SK-N-SH treated with all-trans-retinoic acid at 6 μM for 48 hours (cell line): ENCODE measurements at regions not wholly inside any gene's neighbourhood (a gene's known extent, or its start where the extent isn't known, plus 50 kb on each side); places are given as distances from the start of the nearest gene placed in this dataset.

Source experiments
- ARNTL ChIP-seq: fragments of 450-650 bp; formaldehyde crosslinking; IDR thresholded peaks from 2 replicates; pipeline ENCODE4 v1.5.0; 2020; ENCODE audit warnings: low read depth, mild to moderate bottlenecking, moderate library complexity, borderline replicate concordance
- BACH2 ChIP-seq: fragments of 250-450 bp; sonication (Bioruptor Pico); IDR thresholded peaks from 2 replicates; pipeline ENCODE4 v1.9.0; 2021; ENCODE audit warnings: mild to moderate bottlenecking, borderline replicate concordance
- GLIS3 ChIP-seq: fragments of 250-450 bp; sonication (Bioruptor Pico); IDR thresholded peaks from 2 replicates; pipeline ENCODE4 v1.5.0; 2020; ENCODE audit warnings: mild to moderate bottlenecking, moderate library complexity
- PATZ1 ChIP-seq: fragments of 250-450 bp; sonication (Bioruptor Pico); IDR thresholded peaks from 2 replicates; pipeline ENCODE4 v1.8.0; 2020; ENCODE audit warnings: mild to moderate bottlenecking, moderate library complexity, borderline replicate concordance
- POU6F1 ChIP-seq: fragments of 250-450 bp; sonication (Bioruptor Pico); IDR thresholded peaks from 2 replicates; pipeline ENCODE4 v1.8.0; 2021; ENCODE audit warnings: low read depth, mild to moderate bottlenecking, moderate library complexity, borderline replicate concordance
- RARB ChIP-seq: fragments of 250-450 bp; sonication (Bioruptor Pico); IDR thresholded peaks from 2 replicates; pipeline ENCODE4 v1.8.0; 2021; ENCODE audit warnings: mild to moderate bottlenecking, moderate library complexity
- SNAI2 ChIP-seq: fragments of 250-450 bp; sonication (Bioruptor Pico); IDR thresholded peaks from 2 replicates; pipeline ENCODE4 v1.5.0; 2020; ENCODE audit warnings: mild to moderate bottlenecking, moderate library complexity
- TCF4 ChIP-seq: fragments of 250-450 bp; sonication (Bioruptor Pico); IDR thresholded peaks from 2 replicates; pipeline ENCODE4 v1.8.0; 2021; ENCODE audit warnings: mild to moderate bottlenecking, moderate library complexity, borderline replicate concordance
- TOX ChIP-seq: fragments of 250-450 bp; sonication (Bioruptor Pico); IDR thresholded peaks from 2 replicates; pipeline ENCODE4 v1.8.0; 2021; ENCODE audit warnings: mild to moderate bottlenecking, moderate library complexity, borderline replicate concordance
- ZNF8 ChIP-seq: fragments of 450-650 bp; formaldehyde crosslinking; IDR thresholded peaks from 2 replicates; pipeline ENCODE4 v1.5.0; 2020; ENCODE audit warnings: mild to moderate bottlenecking, moderate library complexity

GRCh38 chr22:22037229-22037628, 54.6 kb upstream of the TOP3B start:
- TF ChIP-seq PATZ1 (CRISPR knock-in tag) (no peak), ARNTL (no peak), TOX (no peak), TCF4 (CRISPR knock-in tag) (no peak), RARB (CRISPR knock-in tag) (no peak), SNAI2 (no peak), BACH2 (CRISPR knock-in tag) (no peak), POU6F1 (CRISPR knock-in tag) (no peak), GLIS3 (CRISPR knock-in tag) (no peak), ZNF8 (CRISPR knock-in tag) (no peak)
